PC-9 (cell line): ENCODE measurements at regions not wholly inside any gene's neighbourhood (a gene's known extent, or its start where the extent isn't known, plus 50 kb on each side); places are given as distances from the start of the nearest gene placed in this dataset.

Experiments
- BruUV-seq: library from RNA; stranded (reverse); fragments of 400-500 nt; replicated peaks from 2 replicates; lab custom pipeline; 2021; lab: Mats Ljungman, UMichigan
- CTCF ChIA-PET: fragments of 300-600 bp; sonication (Branson Sonifier 250); formaldehyde crosslinking; loops from one replicate; lab custom pipeline; 2022; ENCODE audit warnings: antibody characterized with exemption; lab: Charles Lee
- POLR2A ChIA-PET: fragments of 300-600 bp; sonication (Branson Sonifier 250); formaldehyde crosslinking; loops from one replicate; lab custom pipeline; 2022; ENCODE audit warnings: antibody characterized with exemption; ENCODE audit not compliant: unreplicated experiment; lab: Charles Lee
- DNase-seq, 2 experiments: peaks; one replicate each; pipeline versions ENCODE4 v3.0.0 to v3.0.0-alpha.2; 2015 to 2022; ENCODE audit warnings: mixed read lengths in 1 of 2
- H2AFZ ChIP-seq: fragments of 200-600 bp; sonication (generic); 2 replicates; pipeline ENCODE4 v1.8.1; 2017; ENCODE audit warnings: antibody characterized with exemption
- H3F3A ChIP-seq: fragments of 200-600 bp; sonication (generic); 2 replicates; pipeline ENCODE4 v1.8.1; 2017; ENCODE audit warnings: antibody characterized with exemption, mild to moderate bottlenecking, low read depth; ENCODE audit not compliant: insufficient read depth
- H3K27ac ChIP-seq: fragments of 200-600 bp; sonication (generic); 2 replicates; pipeline ENCODE4 v1.6.1; 2016; ENCODE audit warnings: mixed run types
- H3K27me3 ChIP-seq: fragments of 200-600 bp; sonication (generic); 2 replicates; pipeline ENCODE4 v1.6.1; 2016; ENCODE audit warnings: low read depth, mixed run types; ENCODE audit not compliant: insufficient read depth
- H3K36me3 ChIP-seq: fragments of 200-600 bp; sonication (generic); 2 replicates; pipeline ENCODE4 v1.6.1; 2016; ENCODE audit warnings: low read depth, mixed run types
- H3K4me1 ChIP-seq: fragments of 200-600 bp; sonication (generic); replicated peaks from 2 replicates; pipeline ENCODE4 v1.6.1; 2016; ENCODE audit warnings: mixed run types; ENCODE audit not compliant: insufficient read depth
- H3K4me2 ChIP-seq: fragments of 200-600 bp; sonication (generic); 2 replicates; pipeline ENCODE4 v1.6.1; 2017; ENCODE audit warnings: mixed run types
- H3K4me3 ChIP-seq: fragments of 200-600 bp; sonication (generic); 2 replicates; pipeline ENCODE4 v1.6.1; 2016; ENCODE audit warnings: mixed run types
- H3K79me2 ChIP-seq: fragments of 200-600 bp; sonication (generic); 2 replicates; pipeline ENCODE4 v1.6.1; 2017; ENCODE audit warnings: low read depth, mixed run types
- H3K9me2 ChIP-seq: fragments of 200-600 bp; sonication (generic); 2 replicates; pipeline ENCODE4 v1.8.1; 2017; ENCODE audit warnings: mild to moderate bottlenecking; ENCODE audit not compliant: insufficient read depth
- H3K9me3 ChIP-seq: fragments of 200-600 bp; sonication (generic); 2 replicates; pipeline ENCODE4 v1.8.1; 2016; ENCODE audit warnings: low read depth; ENCODE audit not compliant: insufficient read depth
- H4K20me1 ChIP-seq: fragments of 200-600 bp; sonication (generic); 2 replicates; pipeline ENCODE4 v1.8.1; 2017; ENCODE audit not compliant: insufficient read depth
- CTCF ChIP-seq: fragments of 200-600 bp; sonication (generic); conservative IDR thresholded peaks from 2 replicates; pipeline ENCODE4 v1.6.1; 2017; ENCODE audit warnings: mixed run types, antibody characterized with exemption, mild to moderate bottlenecking, moderate library complexity
- EZH2 ChIP-seq: fragments of 200-600 bp; sonication (generic); IDR thresholded peaks from 2 replicates; pipeline ENCODE4 v1.8.0; 2017; ENCODE audit warnings: antibody characterized with exemption, low read depth
- intact Hi-C: fragments of 100-400 bp; cut with micrococcal nuclease; formaldehyde crosslinking; loops from one replicate; pipeline ENCODE4 v1.10.0; 2022; ENCODE audit not compliant: unreplicated experiment

- Histone ChIP-seq H2AFZ (peak overlapping the region; percentile 59), H3K4me3 (no peak overlapping the region), H3K36me3 (no peaks in the 10 kb centered on the region), H3K9me2 (no peaks in the 10 kb centered on the region), H3K4me2 (no peak overlapping the region), H3K4me1 (no peaks in the 10 kb centered on the region), H3K9me3 (no peaks in the 10 kb centered on the region; the same call in 1 of the 2 replicates), H3K79me2 (no peaks in the 10 kb centered on the region), H3K27me3 (no peaks in the 10 kb centered on the region), H4K20me1 (no peaks in the 10 kb centered on the region), H3F3A (no peaks in the 10 kb centered on the region), H3K27ac (no peak overlapping the region)
- no peak for TF ChIP-seq CTCF
- no peak for TF ChIP-seq EZH2
- DNase-seq, result no peak
- BruUV-seq, result no TSS peak
- ChIA-PET CTCF (no interaction called here), POLR2A (no interaction called here)
- intact Hi-C loops, result no loop called here
Measured at GRCh38 chr13:103510007-103510535, 443.9 kb upstream of the SLC10A2 start.

GRCh38 chr13:103497404-103497803, 431.2 kb upstream of the SLC10A2 start:
- H3K79me2 ChIP-seq, result no peaks in the 10 kb centered on the region
- BruUV-seq, result no TSS peak

GRCh38 chr13:103487841-103488240, 421.6 kb upstream of the SLC10A2 start:
- Histone ChIP-seq H3K9me2 (no peaks in the 10 kb centered on the region), H2AFZ (no peak overlapping the region), H3K4me3 (no peak overlapping the region), H3F3A (no peaks in the 10 kb centered on the region), H4K20me1 (no peaks in the 10 kb centered on the region), H3K9me3 (no peaks in the 10 kb centered on the region), H3K79me2 (no peaks in the 10 kb centered on the region), H3K27ac (no peak overlapping the region), H3K4me1 (no peaks in the 10 kb centered on the region), H3K36me3 (no peaks in the 10 kb centered on the region), H3K27me3 (no peaks in the 10 kb centered on the region), H3K4me2 (no peak overlapping the region)
- intact Hi-C loops, result no loop called here
- TF ChIP-seq CTCF (no peak), EZH2 (no peak)
- DNase-seq, result no peak
- no TSS peak for BruUV-seq
- ChIA-PET CTCF (no interaction called here), POLR2A (no interaction called here)

More at GRCh38 chr13:103497404-103497803, 431.2 kb upstream of the SLC10A2 start:
- no peak overlapping the region for H2AFZ ChIP-seq
- CTCF ChIA-PET, result no interaction called here
- H3K36me3 ChIP-seq, result no peaks in the 10 kb centered on the region
- no peaks in the 10 kb centered on the region for H3K9me3 ChIP-seq
- no peaks in the 10 kb centered on the region for H3F3A ChIP-seq
- H3K4me3 ChIP-seq, result no peak overlapping the region
- no peaks in the 10 kb centered on the region for H3K27me3 ChIP-seq
- no peaks in the 10 kb centered on the region for H4K20me1 ChIP-seq
- H3K4me1 ChIP-seq, result no peaks in the 10 kb centered on the region
- POLR2A ChIA-PET, result no interaction called here
- intact Hi-C loops, result no loop called here
- TF ChIP-seq CTCF (no peak), EZH2 (no peak)
- no peak for DNase-seq
- H3K4me2 ChIP-seq, result no peak overlapping the region
- H3K9me2 ChIP-seq, result no peaks in the 10 kb centered on the region
- no peak overlapping the region for H3K27ac ChIP-seq
